ENCODE measurements at regions not wholly inside any gene's neighbourhood (a gene's known extent, or its start where the extent isn't known, plus 50 kb on each side); places are given as distances from the start of the nearest gene placed in this dataset.

DNA sequence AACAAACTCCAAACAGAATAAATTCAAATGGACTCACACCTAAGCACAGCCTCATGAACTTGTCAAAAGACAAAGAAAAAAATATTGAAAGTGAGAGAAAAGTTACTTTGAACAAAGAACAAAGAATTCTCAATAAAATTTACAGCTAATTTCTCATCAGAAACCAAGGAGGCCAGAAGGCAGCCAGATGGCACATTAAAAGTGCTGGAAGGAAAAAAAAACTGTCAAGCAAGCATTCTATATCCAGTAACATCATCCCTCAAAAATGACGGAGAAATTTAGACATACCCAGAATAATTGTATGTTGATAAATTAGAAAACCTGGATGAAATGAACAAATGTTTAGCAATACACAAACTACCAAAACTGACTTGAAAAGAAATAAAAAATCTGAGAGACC is 129.8 kb upstream of the UQCRFS1 start:
- TF ChIP-seq, protein P1, sequence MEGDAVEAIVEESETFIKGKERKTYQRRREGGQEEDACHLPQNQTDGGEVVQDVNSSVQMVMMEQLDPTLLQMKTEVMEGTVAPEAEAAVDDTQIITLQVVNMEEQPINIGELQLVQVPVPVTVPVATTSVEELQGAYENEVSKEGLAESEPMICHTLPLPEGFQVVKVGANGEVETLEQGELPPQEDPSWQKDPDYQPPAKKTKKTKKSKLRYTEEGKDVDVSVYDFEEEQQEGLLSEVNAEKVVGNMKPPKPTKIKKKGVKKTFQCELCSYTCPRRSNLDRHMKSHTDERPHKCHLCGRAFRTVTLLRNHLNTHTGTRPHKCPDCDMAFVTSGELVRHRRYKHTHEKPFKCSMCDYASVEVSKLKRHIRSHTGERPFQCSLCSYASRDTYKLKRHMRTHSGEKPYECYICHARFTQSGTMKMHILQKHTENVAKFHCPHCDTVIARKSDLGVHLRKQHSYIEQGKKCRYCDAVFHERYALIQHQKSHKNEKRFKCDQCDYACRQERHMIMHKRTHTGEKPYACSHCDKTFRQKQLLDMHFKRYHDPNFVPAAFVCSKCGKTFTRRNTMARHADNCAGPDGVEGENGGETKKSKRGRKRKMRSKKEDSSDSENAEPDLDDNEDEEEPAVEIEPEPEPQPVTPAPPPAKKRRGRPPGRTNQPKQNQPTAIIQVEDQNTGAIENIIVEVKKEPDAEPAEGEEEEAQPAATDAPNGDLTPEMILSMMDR (IDR thresholded peaks at IDR 0.05), result no peak
- no peak for TF ChIP-seq POLR2A (IDR thresholded peaks at IDR 0.05)
- no peak for TF ChIP-seq POLR2AphosphoS5 (IDR thresholded peaks at IDR 0.05)
